ENCODE measurements at regions not wholly inside any gene's neighbourhood (a gene's known extent, or its start where the extent isn't known, plus 50 kb on each side); places are given as distances from the start of the nearest gene placed in this dataset.

DNA sequence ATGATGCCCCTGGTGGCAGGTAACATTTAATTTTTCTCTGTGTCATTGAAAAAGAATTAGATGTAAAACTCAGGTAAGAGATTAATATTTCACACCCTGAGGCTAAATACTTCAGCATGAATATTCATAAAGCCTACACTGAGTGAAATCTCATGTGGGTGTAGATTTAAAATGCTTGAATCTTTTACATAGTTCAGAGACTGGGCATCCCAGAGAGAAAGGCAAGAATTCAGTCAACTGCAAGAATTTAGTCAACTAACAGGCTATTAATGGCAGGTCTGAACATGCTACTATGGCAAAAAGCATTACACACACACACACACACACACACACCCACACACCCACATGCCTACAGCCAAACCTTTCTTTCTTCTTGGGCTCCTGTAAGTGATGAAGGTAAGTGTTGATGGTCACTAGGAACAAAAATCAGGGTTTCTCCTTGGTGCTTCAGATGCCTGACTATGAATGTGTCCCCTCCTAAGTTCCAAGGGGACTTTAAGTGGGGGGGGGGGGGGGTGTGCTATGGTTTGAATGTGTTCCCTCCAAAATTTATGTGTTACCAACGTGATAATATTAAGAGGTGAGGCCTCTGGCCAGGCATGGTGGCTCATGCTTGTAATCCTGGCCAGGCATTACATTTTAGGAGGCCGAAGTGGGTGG, 63.7 kb upstream of the PSMD7 start:
- DNase-seq: no peak

DNA sequence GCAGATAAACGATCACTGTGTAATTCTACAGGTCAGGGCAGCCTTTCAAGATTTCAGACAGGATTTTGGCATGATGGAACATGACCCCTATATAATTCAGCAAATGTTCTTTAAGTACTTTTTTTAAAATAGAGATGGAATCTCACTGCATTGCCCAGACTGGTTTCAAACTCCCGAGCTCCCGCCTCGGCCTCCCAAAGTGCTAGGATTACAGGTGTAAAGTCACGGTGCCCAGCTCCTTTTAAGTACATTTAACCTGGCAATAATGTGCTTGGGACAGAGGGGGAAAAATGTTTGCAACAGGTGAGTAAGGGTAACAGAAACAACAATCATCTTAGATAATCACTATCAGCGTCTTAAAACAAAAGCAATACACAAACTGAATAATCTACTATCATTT, 66.5 kb upstream of the PSMD7 start:
- DNase-seq: no peak

DNA sequence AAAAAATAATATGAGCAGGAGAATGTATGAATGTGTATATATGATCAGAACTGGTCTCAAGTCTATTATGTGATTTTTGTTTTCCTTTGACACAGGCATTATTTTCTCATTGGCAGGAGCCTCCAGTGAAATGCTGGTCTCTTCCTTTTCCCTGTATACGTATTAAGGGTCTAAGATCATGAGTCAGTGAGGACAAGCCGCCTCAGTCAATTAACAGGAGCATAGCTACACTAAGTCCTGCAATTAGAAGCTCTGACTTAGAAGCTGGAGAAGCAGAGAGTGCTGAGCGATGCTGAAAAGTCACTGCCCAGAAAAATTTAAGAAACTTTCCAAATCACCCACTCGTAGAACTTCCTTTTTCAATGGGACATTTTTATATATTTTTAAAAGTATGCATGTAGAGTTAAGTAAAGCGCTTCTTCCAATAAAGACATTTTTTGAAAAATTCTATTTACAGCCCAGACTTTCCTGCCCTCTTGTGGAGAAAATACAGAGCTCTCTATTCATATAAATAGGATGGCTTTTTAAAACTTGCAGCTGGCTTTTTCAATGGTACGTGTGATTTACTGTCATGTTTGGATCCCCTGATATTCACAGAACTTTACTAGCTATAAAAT, 70.2 kb upstream of the PSMD7 start:
- no peak for DNase-seq

DNA sequence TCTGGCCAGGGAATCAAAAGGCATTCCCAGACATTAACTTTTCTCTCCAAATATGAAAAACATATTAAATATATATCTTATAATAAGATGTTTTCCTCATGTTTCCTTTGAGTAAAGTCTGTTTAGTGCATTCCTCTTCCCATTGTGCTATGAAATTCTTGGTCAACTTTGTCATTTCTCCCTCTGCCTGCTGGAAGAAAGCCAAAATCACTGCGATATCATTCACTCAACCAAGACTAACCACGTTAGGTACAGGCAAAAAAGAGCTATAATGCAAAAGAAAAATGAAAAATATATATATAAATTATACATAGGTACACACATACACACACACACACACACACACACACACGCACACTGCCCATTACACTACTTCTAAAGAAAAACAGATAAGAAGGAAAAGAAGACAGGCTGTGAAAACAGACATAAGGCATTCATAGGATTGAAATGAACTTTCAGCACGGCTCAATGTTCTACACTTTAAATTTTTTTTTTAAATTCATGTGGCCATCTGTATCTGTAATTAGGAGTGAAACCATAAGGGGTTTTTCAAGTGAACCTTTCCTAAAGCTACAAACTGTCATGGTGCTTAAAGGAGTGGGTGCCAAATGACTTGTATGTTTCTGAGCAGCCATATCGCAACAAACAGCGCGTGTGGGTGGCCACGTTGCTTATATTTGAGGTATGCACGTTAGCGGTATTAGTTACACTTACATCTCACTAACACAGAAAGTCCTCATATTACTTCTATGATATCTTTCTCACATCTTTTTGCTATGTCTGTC, 71.6 kb upstream of the PSMD7 start:
- no peak for DNase-seq

DNA sequence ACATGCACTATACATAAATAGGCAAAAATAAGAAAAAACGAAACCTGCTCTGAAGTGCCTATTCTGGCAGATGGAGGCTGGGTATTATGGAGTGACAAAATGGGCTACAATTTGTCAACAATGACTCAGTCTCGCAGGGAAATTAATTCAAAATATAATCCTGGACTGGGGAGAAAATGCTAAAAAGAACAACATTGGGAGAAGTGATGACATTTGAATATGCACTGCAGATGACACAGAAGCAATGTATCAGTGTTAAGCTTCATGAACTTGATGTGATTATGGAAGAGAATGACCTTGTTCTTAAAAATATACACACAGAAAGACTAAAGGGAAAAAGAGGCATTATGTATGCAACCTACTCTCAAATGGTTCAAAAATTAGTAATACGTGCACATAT, 74.8 kb upstream of the PSMD7 start:
- DNase-seq: no peak

- DNase-seq: no peak
Observed at GRCh38 chr16:74219706-74220105, 76.9 kb upstream of the PSMD7 start.

DNA sequence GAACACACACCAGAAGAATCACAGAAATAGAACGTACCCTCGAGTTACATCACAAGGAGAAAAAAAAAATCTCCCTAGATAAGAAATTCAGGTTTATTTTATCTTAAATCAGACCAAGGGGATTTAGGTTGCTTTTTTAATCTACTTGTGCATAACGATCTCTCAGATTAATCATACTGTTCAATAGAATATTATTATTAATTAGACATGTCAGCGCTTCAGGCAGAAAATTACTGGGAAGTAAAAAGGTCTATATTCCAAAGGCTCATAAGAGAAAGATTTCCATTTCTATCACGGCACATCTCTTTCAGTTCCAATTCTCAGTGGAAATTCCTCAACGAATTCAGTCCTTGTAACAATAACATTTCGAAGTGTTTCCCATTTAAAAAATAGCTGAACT, 77.7 kb upstream of the PSMD7 start:
- no peak for DNase-seq

DNA sequence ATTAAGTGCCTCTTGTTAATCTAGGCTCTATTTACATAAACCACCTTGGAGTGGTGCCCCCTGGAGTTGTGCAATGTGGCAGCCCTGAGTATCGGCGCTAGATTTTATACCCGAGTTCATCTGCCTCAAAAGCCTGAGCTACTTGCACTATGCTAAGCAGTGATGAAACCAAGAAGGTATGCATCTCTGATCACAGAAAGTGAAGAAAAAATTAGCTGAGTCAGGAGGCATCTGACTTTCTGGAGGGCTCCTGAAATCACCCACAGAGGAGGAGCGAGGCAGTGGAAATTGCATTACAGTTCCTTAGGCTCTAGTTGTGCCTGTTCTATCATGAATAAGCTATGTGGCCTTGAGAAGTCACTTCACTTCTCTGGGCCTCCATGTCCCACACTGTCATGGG, 80.3 kb upstream of the PSMD7 start:
- no peak for DNase-seq

DNA sequence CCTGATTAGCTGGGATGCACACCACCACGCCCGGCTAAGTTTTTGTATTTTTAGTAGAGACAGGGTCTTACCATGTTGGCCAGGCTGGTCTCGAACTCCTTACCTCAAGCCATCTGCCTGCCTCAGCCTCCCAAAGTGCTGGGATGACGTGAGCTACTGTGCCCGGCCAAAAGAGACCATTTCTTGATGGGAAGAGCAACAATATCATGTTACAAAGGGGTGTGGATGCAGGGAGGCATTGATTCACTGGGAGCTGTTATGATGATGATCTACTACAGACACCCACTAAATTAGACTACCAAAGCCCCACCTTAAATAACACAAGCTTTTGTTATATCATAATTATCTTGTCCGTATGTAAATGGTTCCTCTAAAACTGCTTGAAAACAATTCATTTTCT, 81.4 kb upstream of the PSMD7 start:
- DNase-seq: no peak

DNA sequence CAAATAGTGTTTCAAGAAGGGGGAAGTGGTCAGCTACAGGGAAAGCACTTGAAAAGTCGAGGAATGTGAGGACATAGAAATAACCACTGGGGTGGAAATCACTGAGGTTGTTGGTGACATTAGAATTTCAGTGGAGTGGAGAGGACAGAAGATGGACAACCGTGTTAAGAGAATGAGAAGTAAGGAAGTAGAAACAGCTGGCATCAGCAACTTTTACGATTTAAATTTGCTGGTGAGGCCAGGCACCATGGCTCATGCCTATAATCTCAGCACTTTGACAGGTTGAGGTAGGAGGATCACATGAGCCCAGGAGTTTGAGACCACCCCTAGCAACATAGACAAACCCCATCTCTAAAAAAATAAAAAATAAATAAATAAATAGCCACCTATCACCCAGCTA, 83.2 kb upstream of the PSMD7 start:
- no peak for DNase-seq

DNA sequence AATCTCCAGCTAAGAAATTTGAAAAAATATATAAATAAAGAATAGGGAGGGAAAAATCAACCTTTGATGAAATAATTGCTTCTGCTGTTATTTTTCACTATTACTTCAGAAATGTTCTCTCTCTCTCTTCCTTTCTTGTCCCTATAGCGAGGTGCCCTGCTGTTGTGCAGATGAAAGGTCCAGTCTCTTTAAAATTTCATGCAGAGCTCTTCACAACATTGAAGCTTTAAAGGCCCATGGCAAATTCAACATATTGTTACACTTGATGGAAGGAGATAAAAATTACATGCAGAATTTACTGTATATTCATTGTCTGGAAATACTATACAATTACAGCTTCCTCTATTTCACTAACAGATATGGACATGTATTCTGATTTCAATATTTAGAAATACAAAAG, 86.4 kb upstream of the PSMD7 start:
- DNase-seq: no peak

- DNase-seq: no peak
Observed at GRCh38 chr16:74202009-74202408, 94.6 kb upstream of the PSMD7 start.

DNA sequence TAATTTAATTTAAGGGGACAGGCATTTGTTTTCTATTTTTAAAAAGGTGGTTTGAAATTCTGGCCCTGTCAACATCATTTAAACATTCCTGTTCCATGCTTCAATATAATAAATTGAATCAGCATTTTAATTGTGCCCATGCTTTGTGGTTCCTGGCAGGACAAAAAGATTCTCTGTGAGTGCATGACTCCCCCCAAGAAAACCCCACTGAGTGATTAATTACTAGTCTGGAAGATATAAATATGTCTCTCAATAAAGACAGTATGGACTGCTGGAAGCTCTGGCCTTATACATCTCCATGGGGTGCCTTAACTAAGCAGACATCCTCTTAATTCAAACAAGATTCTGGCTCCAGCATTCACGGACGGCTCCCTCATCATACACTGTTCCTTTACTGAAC, 95.0 kb upstream of the PSMD7 start:
- DNase-seq: no peak

DNA sequence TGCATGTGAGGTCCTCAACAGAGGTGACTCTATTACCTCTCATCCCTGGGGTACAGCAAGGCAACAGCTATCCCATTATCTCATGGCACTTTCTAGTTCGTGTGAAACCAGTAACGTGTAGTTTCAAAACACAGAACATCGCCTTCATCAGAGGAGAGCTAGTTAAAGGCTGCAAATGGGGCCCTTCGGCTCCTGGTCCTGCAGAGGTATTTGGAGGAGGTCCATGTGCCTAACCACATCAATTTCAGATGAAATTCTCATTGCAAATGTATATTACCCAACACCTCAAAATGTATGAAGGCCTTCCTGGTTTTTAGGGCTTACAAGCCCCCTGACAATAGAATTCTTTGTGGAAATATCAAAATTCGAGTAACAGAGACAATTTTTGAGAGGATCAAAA, 95.7 kb upstream of the PSMD7 start:
- DNase-seq: no peak

- no peak for DNase-seq
Observed at GRCh38 chr16:74199842-74200124, 96.8 kb upstream of the PSMD7 start.

GRCh38 chr16:74199066-74199841, 97.4 kb upstream of the PSMD7 start:
- DNase-seq: no peak

- no peak for DNase-seq
Observed at GRCh38 chr16:74192281-74192797, 104.3 kb upstream of the PSMD7 start.

- no peak for DNase-seq
Observed at GRCh38 chr16:74190292-74190691, 106.3 kb upstream of the PSMD7 start.

DNA sequence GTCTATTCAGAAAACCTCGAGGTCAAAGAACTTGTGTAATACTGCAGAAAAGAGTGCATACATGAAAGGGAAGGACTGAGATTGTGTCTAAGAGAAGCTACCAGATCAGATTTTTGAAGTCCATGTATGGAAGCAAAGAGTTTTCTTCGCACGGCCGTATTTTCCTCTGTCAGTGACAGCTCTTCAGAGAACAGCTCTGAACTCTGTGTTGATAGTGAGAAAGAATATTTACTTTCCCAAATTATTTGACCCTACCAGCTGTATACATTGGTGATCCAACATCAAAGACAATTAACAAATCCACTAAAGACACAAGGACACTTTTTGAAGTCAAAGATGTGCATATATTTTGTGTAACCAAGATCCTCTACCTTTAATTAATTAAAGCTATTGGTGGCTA, 107.8 kb upstream of the PSMD7 start:
- DNase-seq: no peak

DNA sequence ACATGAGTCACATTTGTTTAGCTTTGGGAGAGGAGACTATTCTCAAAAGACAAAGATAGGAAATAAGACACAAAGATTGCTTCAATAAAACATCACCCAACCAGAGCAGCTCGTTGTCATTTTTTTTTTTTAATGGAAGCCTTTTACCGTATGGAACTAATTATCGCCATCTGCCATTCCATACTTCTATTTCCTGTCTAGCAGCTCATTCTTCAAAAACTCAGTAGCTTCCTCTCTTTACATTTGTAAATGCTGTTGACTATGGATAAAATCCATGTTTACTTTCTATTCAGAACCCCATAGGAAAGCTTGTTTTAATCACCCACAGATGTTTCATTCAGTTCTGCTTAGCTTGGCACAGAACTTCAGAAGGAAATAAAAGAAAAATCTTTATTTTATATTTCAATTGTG, 110.0 kb upstream of the PSMD7 start:
- no peak for DNase-seq

- DNase-seq: no peak
Observed at GRCh38 chr16:74184839-74185238, 111.8 kb upstream of the PSMD7 start.

- DNase-seq: no peak
Observed at GRCh38 chr16:74183601-74184360, 112.8 kb upstream of the PSMD7 start.

Measured in NCI-H1048 (cell line).